Upper lobe of left lung (tissue), 4 donors: ENCODE measurements at regions not wholly inside any gene's neighbourhood (a gene's known extent, or its start where the extent isn't known, plus 50 kb on each side); places are given as distances from the start of the nearest gene placed in this dataset.

ENCODE experiments used
- CTCF ChIP-seq, 6 experiments: fragments of 450-650 bp in 4 of 6; fragments of 200-600 bp in 2 of 6; sonication (generic) in 2 of 6; IDR thresholded peaks; one replicate each; pipeline ENCODE4 v1.5.1; 2016 to 2019; ENCODE audit warnings: antibody characterized with exemption in 6 of 6
- EP300 ChIP-seq, 4 donors: sonication (generic); formaldehyde crosslinking; IDR thresholded peaks; one replicate each; pipeline ENCODE4 v1.5.1; 2017; ENCODE audit warnings: antibody characterized with exemption in 4 of 4, control low read depth in 2 of 4
- POLR2A ChIP-seq, 4 donors: fragments of 450-650 bp; IDR thresholded peaks; one replicate each; pipeline ENCODE4 v1.5.1; 2016 to 2017; ENCODE audit warnings: antibody characterized with exemption in 4 of 4, mild to moderate bottlenecking in 2 of 4
- POLR2AphosphoS5 ChIP-seq, 2 donors: sonication (generic); formaldehyde crosslinking; IDR thresholded peaks; one replicate each; pipeline ENCODE4 v1.5.1; 2017; ENCODE audit warnings: antibody characterized with exemption in 2 of 2

- TF ChIP-seq CTCF (IDR thresholded peaks at IDR 0.05) (no peak), POLR2A (IDR thresholded peaks at IDR 0.05) (no peak), EP300 (IDR thresholded peaks at IDR 0.05) (no peak), POLR2AphosphoS5 (IDR thresholded peaks at IDR 0.05) (no peak)
Observed at GRCh38 chr16:8476824-8477223, 113.5 kb downstream of the TMEM114 start.
